ENCODE measurements at regions not wholly inside any gene's neighbourhood (a gene's known extent, or its start where the extent isn't known, plus 50 kb on each side); places are given as distances from the start of the nearest gene placed in this dataset.

- no peak for TF ChIP-seq CTCF (IDR thresholded peaks at IDR 0.05 in 8 of 11, conservative IDR thresholded peaks at IDR 0.05 in 3 of 11)
- no peak for TF ChIP-seq POLR2AphosphoS5 (IDR thresholded peaks at IDR 0.05)
Observed at GRCh38 chr12:75666939-75667334, 155.5 kb upstream of the KRR1 start.

Measured in spleen (tissue), 7 donors.